PC-9 (cell line): ENCODE measurements at regions not wholly inside any gene's neighbourhood (a gene's known extent, or its start where the extent isn't known, plus 50 kb on each side); places are given as distances from the start of the nearest gene placed in this dataset.

ENCODE experiments used
- BruUV-seq: library from RNA; stranded (reverse); fragments of 400-500 nt; replicated peaks from 2 replicates; lab custom pipeline; 2021; lab: Mats Ljungman, UMichigan
- CTCF ChIA-PET: fragments of 300-600 bp; sonication (Branson Sonifier 250); formaldehyde crosslinking; loops from one replicate; lab custom pipeline; 2022; ENCODE audit warnings: antibody characterized with exemption; lab: Charles Lee
- POLR2A ChIA-PET: fragments of 300-600 bp; sonication (Branson Sonifier 250); formaldehyde crosslinking; loops from one replicate; lab custom pipeline; 2022; ENCODE audit warnings: antibody characterized with exemption; ENCODE audit not compliant: unreplicated experiment; lab: Charles Lee
- DNase-seq, 2 experiments: peaks; one replicate each; pipeline versions ENCODE4 v3.0.0 to v3.0.0-alpha.2; 2015 to 2022; ENCODE audit warnings: mixed read lengths in 1 of 2
- H2AFZ ChIP-seq: fragments of 200-600 bp; sonication (generic); 2 replicates; pipeline ENCODE4 v1.8.1; 2017; ENCODE audit warnings: antibody characterized with exemption
- H3F3A ChIP-seq: fragments of 200-600 bp; sonication (generic); 2 replicates; pipeline ENCODE4 v1.8.1; 2017; ENCODE audit warnings: antibody characterized with exemption, mild to moderate bottlenecking, low read depth; ENCODE audit not compliant: insufficient read depth
- H3K27ac ChIP-seq: fragments of 200-600 bp; sonication (generic); 2 replicates; pipeline ENCODE4 v1.6.1; 2016; ENCODE audit warnings: mixed run types
- H3K27me3 ChIP-seq: fragments of 200-600 bp; sonication (generic); 2 replicates; pipeline ENCODE4 v1.6.1; 2016; ENCODE audit warnings: low read depth, mixed run types; ENCODE audit not compliant: insufficient read depth
- H3K36me3 ChIP-seq: fragments of 200-600 bp; sonication (generic); 2 replicates; pipeline ENCODE4 v1.6.1; 2016; ENCODE audit warnings: low read depth, mixed run types
- H3K4me1 ChIP-seq: fragments of 200-600 bp; sonication (generic); replicated peaks from 2 replicates; pipeline ENCODE4 v1.6.1; 2016; ENCODE audit warnings: mixed run types; ENCODE audit not compliant: insufficient read depth
- H3K4me2 ChIP-seq: fragments of 200-600 bp; sonication (generic); 2 replicates; pipeline ENCODE4 v1.6.1; 2017; ENCODE audit warnings: mixed run types
- H3K4me3 ChIP-seq: fragments of 200-600 bp; sonication (generic); 2 replicates; pipeline ENCODE4 v1.6.1; 2016; ENCODE audit warnings: mixed run types
- H3K79me2 ChIP-seq: fragments of 200-600 bp; sonication (generic); 2 replicates; pipeline ENCODE4 v1.6.1; 2017; ENCODE audit warnings: low read depth, mixed run types
- H3K9me2 ChIP-seq: fragments of 200-600 bp; sonication (generic); 2 replicates; pipeline ENCODE4 v1.8.1; 2017; ENCODE audit warnings: mild to moderate bottlenecking; ENCODE audit not compliant: insufficient read depth
- H3K9me3 ChIP-seq: fragments of 200-600 bp; sonication (generic); 2 replicates; pipeline ENCODE4 v1.8.1; 2016; ENCODE audit warnings: low read depth; ENCODE audit not compliant: insufficient read depth
- H4K20me1 ChIP-seq: fragments of 200-600 bp; sonication (generic); 2 replicates; pipeline ENCODE4 v1.8.1; 2017; ENCODE audit not compliant: insufficient read depth
- CTCF ChIP-seq: fragments of 200-600 bp; sonication (generic); conservative IDR thresholded peaks from 2 replicates; pipeline ENCODE4 v1.6.1; 2017; ENCODE audit warnings: mixed run types, antibody characterized with exemption, mild to moderate bottlenecking, moderate library complexity
- EZH2 ChIP-seq: fragments of 200-600 bp; sonication (generic); IDR thresholded peaks from 2 replicates; pipeline ENCODE4 v1.8.0; 2017; ENCODE audit warnings: antibody characterized with exemption, low read depth
- intact Hi-C: fragments of 100-400 bp; cut with micrococcal nuclease; formaldehyde crosslinking; loops from one replicate; pipeline ENCODE4 v1.10.0; 2022; ENCODE audit not compliant: unreplicated experiment

GRCh38 chr5:162637481-162637880 is 569.9 kb downstream of the GABRG2 start:
- no peaks in the 10 kb centered on the region for H3K79me2 ChIP-seq
- intact Hi-C loops: no loop called here
- H3K27ac ChIP-seq: no peak overlapping the region
- H3F3A ChIP-seq: no peaks in the 10 kb centered on the region
- no peaks in the 10 kb centered on the region for H3K4me1 ChIP-seq
- H3K36me3 ChIP-seq: no peaks in the 10 kb centered on the region
- no peaks in the 10 kb centered on the region for H3K9me2 ChIP-seq
- POLR2A ChIA-PET: no interaction called here
- no peaks in the 10 kb centered on the region for H4K20me1 ChIP-seq
- H3K27me3 ChIP-seq: no peaks in the 10 kb centered on the region
- H3K9me3 ChIP-seq: no peaks in the 10 kb centered on the region
- CTCF ChIA-PET: no interaction called here
- no peak overlapping the region for H2AFZ ChIP-seq
- no peak overlapping the region for H3K4me2 ChIP-seq
- no peak for DNase-seq
- H3K4me3 ChIP-seq: no peak overlapping the region
- no TSS peak for BruUV-seq
- TF ChIP-seq CTCF (no peak), EZH2 (no peak)

GRCh38 chr5:162638849-162639248 is 571.3 kb downstream of the GABRG2 start:
- TF ChIP-seq CTCF (no peak), EZH2 (no peak)
- no peak overlapping the region for H3K27ac ChIP-seq
- no peak overlapping the region for H3K4me3 ChIP-seq
- H3K4me2 ChIP-seq: no peak overlapping the region
- H3K9me2 ChIP-seq: no peaks in the 10 kb centered on the region
- CTCF ChIA-PET: no interaction called here
- H3K4me1 ChIP-seq: no peaks in the 10 kb centered on the region
- no TSS peak for BruUV-seq
- intact Hi-C loops: no loop called here
- H3F3A ChIP-seq: no peaks in the 10 kb centered on the region
- H3K27me3 ChIP-seq: no peaks in the 10 kb centered on the region
- no peak for DNase-seq
- H2AFZ ChIP-seq: no peak overlapping the region
- no peaks in the 10 kb centered on the region for H3K79me2 ChIP-seq
- H3K36me3 ChIP-seq: no peaks in the 10 kb centered on the region
- no peaks in the 10 kb centered on the region for H4K20me1 ChIP-seq
- no peaks in the 10 kb centered on the region for H3K9me3 ChIP-seq
- POLR2A ChIA-PET: no interaction called here

- Histone ChIP-seq H3K4me3 (no peak overlapping the region), H4K20me1 (no peaks in the 10 kb centered on the region), H3F3A (no peaks in the 10 kb centered on the region), H3K4me1 (no peaks in the 10 kb centered on the region), H2AFZ (no peak overlapping the region), H3K79me2 (no peaks in the 10 kb centered on the region), H3K9me2 (no peaks in the 10 kb centered on the region), H3K27me3 (no peaks in the 10 kb centered on the region), H3K27ac (no peak overlapping the region), H3K36me3 (no peaks in the 10 kb centered on the region), H3K4me2 (no peak overlapping the region), H3K9me3 (no peaks in the 10 kb centered on the region)
- POLR2A ChIA-PET: no interaction called here
- CTCF ChIA-PET: no interaction called here
- intact Hi-C loops: no loop called here
- no peak for TF ChIP-seq EZH2
- no peak for TF ChIP-seq CTCF
- BruUV-seq: no TSS peak
- no peak for DNase-seq
Observed at GRCh38 chr5:162641142-162641813, 573.7 kb downstream of the GABRG2 start.
